ENCODE measurements at regions not wholly inside any gene's neighbourhood (a gene's known extent, or its start where the extent isn't known, plus 50 kb on each side); places are given as distances from the start of the nearest gene placed in this dataset.

GRCh38 chr2:175847128-175847527 lies 154.9 kb downstream of the LNPK start:
- Histone ChIP-seq H3K27ac (ENCODE audit: low read depth in 1 of 2, low read length in 2 of 2) (no peak overlapping the region), H3K27me3 (ENCODE audit: control insufficient read depth in 4 of 4, insufficient read depth in 4 of 4, low read length in 3 of 4) (no peaks in the 10 kb centered on the region), H3K4me3 (ENCODE audit: low read depth in 1 of 3, low read length in 3 of 3) (no peak overlapping the region), H3K36me3 (ENCODE audit: control insufficient read depth in 4 of 4, insufficient read depth in 3 of 4, low read depth in 1 of 4, low read length in 3 of 4) (no peaks in the 10 kb centered on the region), H3K9me3 (ENCODE audit: control insufficient read depth in 4 of 4, low read length in 3 of 4) (no peaks in the 10 kb centered on the region), H3K9ac (ENCODE audit: low read depth in 1 of 2, low read length in 2 of 2) (no peak overlapping the region), H3K4me1 (ENCODE audit: control insufficient read depth in 4 of 4, insufficient read depth in 4 of 4, low read length in 3 of 4) (no peaks in the 10 kb centered on the region)
- TF ChIP-seq ATF3 (IDR thresholded peaks at IDR 0.05) (no peak), RXRA (IDR thresholded peaks at IDR 0.05) (no peak), MAX (IDR thresholded peaks at IDR 0.05) (no peak), SP1 (IDR thresholded peaks at IDR 0.05) (no peak), RAD21 (IDR thresholded peaks at IDR 0.05) (no peak)
- no peak for DNase-seq (ENCODE audit: low spot score)

- Histone ChIP-seq H3K4me1 (ENCODE audit: control insufficient read depth in 4 of 4, insufficient read depth in 4 of 4, low read length in 3 of 4) (no peaks in the 10 kb centered on the region), H3K4me3 (ENCODE audit: low read depth in 1 of 3, low read length in 3 of 3) (no peak overlapping the region), H3K27me3 (ENCODE audit: control insufficient read depth in 4 of 4, insufficient read depth in 4 of 4, low read length in 3 of 4) (no peaks in the 10 kb centered on the region), H3K36me3 (ENCODE audit: control insufficient read depth in 4 of 4, insufficient read depth in 3 of 4, low read depth in 1 of 4, low read length in 3 of 4) (no peaks in the 10 kb centered on the region), H3K27ac (ENCODE audit: low read depth in 1 of 2, low read length in 2 of 2) (no peak overlapping the region), H3K9ac (ENCODE audit: low read depth in 1 of 2, low read length in 2 of 2) (no peak overlapping the region), H3K9me3 (ENCODE audit: control insufficient read depth in 4 of 4, low read length in 3 of 4) (no peaks in the 10 kb centered on the region)
- WGBS = 80% methylated on average over 1 of the region's 1 CpG
- TF ChIP-seq HNF4G (IDR thresholded peaks at IDR 0.05) = no peak
- DNase-seq (ENCODE audit: low spot score) = no peak
These were observed 157.9 kb downstream of the LNPK start for GRCh38 chr2:175844169-175844568.

- no peaks in the 10 kb centered on the region for H3K9me3 ChIP-seq (ENCODE audit: control insufficient read depth in 4 of 4, low read length in 3 of 4)
These were observed 158.4 kb downstream of the LNPK start for GRCh38 chr2:175843625-175844024.

More at GRCh38 chr2:175843625-175844024, 158.4 kb downstream of the LNPK start:
- Histone ChIP-seq H3K27ac (ENCODE audit: low read depth in 1 of 2, low read length in 2 of 2) (no peak overlapping the region), H3K4me1 (ENCODE audit: control insufficient read depth in 4 of 4, insufficient read depth in 4 of 4, low read length in 3 of 4) (no peaks in the 10 kb centered on the region), H3K9ac (ENCODE audit: low read depth in 1 of 2, low read length in 2 of 2) (no peak overlapping the region), H3K27me3 (ENCODE audit: control insufficient read depth in 4 of 4, insufficient read depth in 4 of 4, low read length in 3 of 4) (no peaks in the 10 kb centered on the region), H3K36me3 (ENCODE audit: control insufficient read depth in 4 of 4, insufficient read depth in 3 of 4, low read depth in 1 of 4, low read length in 3 of 4) (no peaks in the 10 kb centered on the region), H3K4me3 (ENCODE audit: low read depth in 1 of 3, low read length in 3 of 3) (no peak overlapping the region)
- 83% methylated on average over 2 of the region's 2 CpGs for WGBS
- DNase-seq (ENCODE audit: low spot score) = no peak
- TF ChIP-seq MAX (IDR thresholded peaks at IDR 0.05) (no peak), RAD21 (IDR thresholded peaks at IDR 0.05) (no peak), GABPA (IDR thresholded peaks at IDR 0.05 in 1 of 2, conservative IDR thresholded peaks at IDR 0.05 in 1 of 2) (no peak), HNF4G (IDR thresholded peaks at IDR 0.05) (no peak), JUND (IDR thresholded peaks at IDR 0.05) (no peak), EGR1 (IDR thresholded peaks at IDR 0.05; ENCODE audit: low read depth in 2 of 2) (no peak), HNF4A (conservative IDR thresholded peaks at IDR 0.05) (no peak), RXRA (IDR thresholded peaks at IDR 0.05) (no peak), CTCF (IDR thresholded peaks at IDR 0.05; ENCODE audit: low read depth, low read length, missing input control) (no peak)
